Left colon (tissue), 2 donors: ENCODE measurements at regions not wholly inside any gene's neighbourhood (a gene's known extent, or its start where the extent isn't known, plus 50 kb on each side); places are given as distances from the start of the nearest gene placed in this dataset.

Source experiments
- ATAC-seq: fragments of 200-7000 bp; cut with Tn5 transposase; one replicate; pipeline ENCODE4 v1.9.1; 2020; ENCODE audit warnings: mild to moderate bottlenecking, moderate library complexity
- DNase-seq, 2 donors: peaks; one replicate each; pipeline ENCODE4 v3.0.0-alpha.2; 2020
- intact Hi-C, 2 donors: fragments of 100-400 bp; cut with DNase I in 1 of 2; cut with micrococcal nuclease in 1 of 2; formaldehyde crosslinking; loops; one replicate each; pipeline versions ENCODE4 v1.11.2 to v1.14.0; 2022; cut with DNase I, micrococcal nuclease
- donor health status: DM: no; HTN: no; CAD: no.
- donor health status: DM: yes; HTN: yes; CAD: no.

GRCh38 chr22:47458348-47458747 lies 695.9 kb downstream of the TBC1D22A start:
- ATAC-seq (no peak), DNase-seq (no peak)
- intact Hi-C loops: no loop called here

- intact Hi-C loops: no loop called here
- no peak for ATAC-seq
- DNase-seq: no peak
Measured at GRCh38 chr22:47457509-47458300, 695.3 kb downstream of the TBC1D22A start.

- intact Hi-C loops: no loop called here
- ATAC-seq: no peak
- DNase-seq: no peak
Measured at GRCh38 chr22:47457021-47457420, 694.6 kb downstream of the TBC1D22A start.

- DNase-seq (no peak), ATAC-seq (no peak)
- intact Hi-C loops: no loop called here
Measured at GRCh38 chr22:47456031-47456430, 693.6 kb downstream of the TBC1D22A start.

- intact Hi-C loops: no loop called here
- ATAC-seq (no peak), DNase-seq (no peak)
Measured at GRCh38 chr22:47453049-47453448, 690.6 kb downstream of the TBC1D22A start.

GRCh38 chr22:47452184-47452583 lies 689.7 kb downstream of the TBC1D22A start:
- DNase-seq: no peak
- intact Hi-C loops: no loop called here
- ATAC-seq: peak; percentile 53

GRCh38 chr22:47450876-47451475 lies 688.5 kb downstream of the TBC1D22A start:
- intact Hi-C loops: no loop called here
- DNase-seq (no peak), ATAC-seq (no peak)

GRCh38 chr22:47449508-47450270 lies 687.2 kb downstream of the TBC1D22A start:
- no peak for DNase-seq
- ATAC-seq: no peak
- intact Hi-C loops: no loop called here

- intact Hi-C loops: no loop called here
- peak; percentile 41 for ATAC-seq
- DNase-seq: no peak
Measured at GRCh38 chr22:47448231-47449223, 686.1 kb downstream of the TBC1D22A start.

GRCh38 chr22:47446821-47447810 lies 684.7 kb downstream of the TBC1D22A start:
- ATAC-seq (no peak), DNase-seq (no peak)
- intact Hi-C loops: no loop called here

- intact Hi-C loops: no loop called here
- ATAC-seq (no peak), DNase-seq (no peak)
Measured at GRCh38 chr22:47446331-47446730, 683.9 kb downstream of the TBC1D22A start.

GRCh38 chr22:47445716-47446290 lies 683.4 kb downstream of the TBC1D22A start:
- DNase-seq: no peak

GRCh38 chr22:47445212-47445611 lies 682.8 kb downstream of the TBC1D22A start:
- intact Hi-C loops: no loop called here
- ATAC-seq: no peak
- DNase-seq: no peak

More at GRCh38 chr22:47445716-47446290, 683.4 kb downstream of the TBC1D22A start:
- intact Hi-C loops: no loop called here
- no peak for ATAC-seq

GRCh38 chr22:47444746-47445065 lies 682.3 kb downstream of the TBC1D22A start:
- ATAC-seq (no peak), DNase-seq (no peak)

GRCh38 chr22:47443836-47444745 lies 681.6 kb downstream of the TBC1D22A start:
- ATAC-seq (no peak), DNase-seq (no peak)
- intact Hi-C loops: no loop called here

More at GRCh38 chr22:47444746-47445065, 682.3 kb downstream of the TBC1D22A start:
- intact Hi-C loops: no loop called here

- intact Hi-C loops: no loop called here
- ATAC-seq (no peak), DNase-seq (no peak)
Measured at GRCh38 chr22:47442821-47443220, 680.4 kb downstream of the TBC1D22A start.
